ENCODE measurements at regions not wholly inside any gene's neighbourhood (a gene's known extent, or its start where the extent isn't known, plus 50 kb on each side); places are given as distances from the start of the nearest gene placed in this dataset.
"Not testable (repeated sequence)": the region's sequence is repeated elsewhere in the genome, so short reads cannot be mapped to it uniquely, and the experiment has no call there.

GRCh38 chr12:88868050-88868449 lies 287.8 kb upstream of the KITLG start:
- DNase-seq: no peak

- DNase-seq: no peak
Measured at GRCh38 chr12:88867510-88867909, 287.2 kb upstream of the KITLG start.

GRCh38 chr12:88866881-88867280 lies 286.6 kb upstream of the KITLG start:
- DNase-seq: no peak

GRCh38 chr12:88865537-88865936 lies 285.3 kb upstream of the KITLG start:
- no peak for DNase-seq

- no peak for DNase-seq
Measured at GRCh38 chr12:88860851-88861250, 280.6 kb upstream of the KITLG start.

GRCh38 chr12:88856201-88856600 lies 275.9 kb upstream of the KITLG start:
- DNase-seq: no peak

- DNase-seq: no peak
Measured at GRCh38 chr12:88855301-88855700, 275.0 kb upstream of the KITLG start.

- DNase-seq: no peak
Measured at GRCh38 chr12:88854260-88854659, 274.0 kb upstream of the KITLG start.

GRCh38 chr12:88847246-88847645 lies 267.0 kb upstream of the KITLG start:
- DNase-seq: not testable (repeated sequence)

- DNase-seq: no peak
Measured at GRCh38 chr12:88844426-88844825, 264.2 kb upstream of the KITLG start.

- no peak for DNase-seq
Measured at GRCh38 chr12:88842314-88842713, 262.0 kb upstream of the KITLG start.

- no peak for DNase-seq
Measured at GRCh38 chr12:88839486-88839885, 259.2 kb upstream of the KITLG start.

- no peak for DNase-seq
Measured at GRCh38 chr12:88836156-88836555, 255.9 kb upstream of the KITLG start.

GRCh38 chr12:88834226-88834625 lies 254.0 kb upstream of the KITLG start:
- DNase-seq: no peak

- no peak for DNase-seq
Measured at GRCh38 chr12:88833641-88834116, 253.4 kb upstream of the KITLG start.

- DNase-seq: not testable (repeated sequence)
Measured at GRCh38 chr12:88828537-88828936, 248.3 kb upstream of the KITLG start.

GRCh38 chr12:88820012-88820411 lies 239.7 kb upstream of the KITLG start:
- no peak for DNase-seq

- no peak for DNase-seq
Measured at GRCh38 chr12:88816201-88816600, 235.9 kb upstream of the KITLG start.

- no peak for DNase-seq
Measured at GRCh38 chr12:88814779-88815178, 234.5 kb upstream of the KITLG start.

GRCh38 chr12:88812610-88813009 lies 232.3 kb upstream of the KITLG start:
- DNase-seq: no peak

- DNase-seq: no peak
Measured at GRCh38 chr12:88810806-88811205, 230.5 kb upstream of the KITLG start.

GRCh38 chr12:88809841-88810240 lies 229.6 kb upstream of the KITLG start:
- not testable (repeated sequence) for DNase-seq

GRCh38 chr12:88805692-88806091 lies 225.4 kb upstream of the KITLG start:
- no peak for DNase-seq

- no peak for DNase-seq
Measured at GRCh38 chr12:88805286-88805685, 225.0 kb upstream of the KITLG start.

- DNase-seq: no peak
Measured at GRCh38 chr12:88802096-88802706, 221.9 kb upstream of the KITLG start.
